K562 (cell line): ENCODE measurements at regions not wholly inside any gene's neighbourhood (a gene's known extent, or its start where the extent isn't known, plus 50 kb on each side); places are given as distances from the start of the nearest gene placed in this dataset.

ENCODE experiments used
- ATAC-seq: fragments of 200-7000 bp; cut with Tn5 transposase; 3 replicates; pipeline ENCODE4 v1.9.1; 2020; ENCODE audit warnings: moderate library complexity
- BruUV-seq: library from RNA; stranded (reverse); fragments of 400-500 nt; replicated peaks from 2 replicates; lab custom pipeline; 2021; lab: Mats Ljungman, UMichigan
- CTCF ChIA-PET: fragments of 300-600 bp; formaldehyde crosslinking; extraction: SDS; loops from one replicate; lab custom pipeline; 2021; ENCODE audit warnings: low intra/inter-chr PET ratio; lab: Yijun Ruan, JAX
- POLR2A ChIA-PET: fragments of 300-600, 350-650 bp; sonication (Branson Sonifier 250); formaldehyde crosslinking; extraction: SDS; loops from one replicate; lab custom pipeline; 2021; ENCODE audit warnings: antibody characterized with exemption, inconsistent platforms; lab: Yijun Ruan, JAX
- DNase-seq, 4 experiments: peaks; one replicate each; pipeline versions ENCODE4 v3.0.0 to v3.0.0-alpha.2; 2011 to 2018; ENCODE audit warnings: low spot score in 3 of 4, mixed read lengths in 3 of 4; ENCODE audit errors: extremely low read depth in 1 of 4
- FAIRE-seq: peaks from 2 replicates; lab custom pipeline; 2011; peaks lifted over from hg19 to GRCh38; lab: Jason Lieb, UNC
- H2AFZ ChIP-seq: 2 replicates; pipeline ENCODE4 v1.6.0; 2011; ENCODE audit warnings: low read depth, low read length, control low read depth, inconsistent platforms
- H3K27ac ChIP-seq: fragments of 200-600 bp; 3 replicates; pipeline ENCODE4 v1.8.0; 2011; ENCODE audit warnings: low read depth, mild to moderate bottlenecking, control low read depth, inconsistent platforms, low read length, moderate library complexity, mixed read lengths; ENCODE audit errors: extremely low read depth
- H3K27me3 ChIP-seq, 2 experiments: fragments of 300-600 bp in 1 of 2; 2 replicates in 1 of 2; 3 replicates in 1 of 2; pipeline versions ENCODE4 v1.6.0 to v1.8.0; 2011; ENCODE audit warnings: inconsistent platforms in 2 of 2, low read length in 2 of 2, mild to moderate bottlenecking in 1 of 2, mixed read lengths in 1 of 2, moderate library complexity in 1 of 2; ENCODE audit not compliant: control insufficient read depth in 2 of 2, insufficient read depth in 2 of 2
- H3K36me3 ChIP-seq: fragments of 300-600 bp; 3 replicates; pipeline ENCODE4 v1.8.0; 2011; ENCODE audit warnings: mild to moderate bottlenecking, low read length, inconsistent platforms; ENCODE audit not compliant: control insufficient read depth, insufficient read depth
- H3K4me1 ChIP-seq, 2 experiments: fragments of 200-600 bp in 1 of 2; replicated peaks in 1 of 2; 2 replicates in 1 of 2; 3 replicates in 1 of 2; pipeline versions ENCODE4 v1.5.1 to v1.8.0; 2011; ENCODE audit warnings: inconsistent platforms in 2 of 2, low read length in 2 of 2, mild to moderate bottlenecking in 1 of 2, mixed read lengths in 1 of 2, moderate library complexity in 1 of 2; ENCODE audit not compliant: control insufficient read depth in 2 of 2, insufficient read depth in 2 of 2
- H3K4me2 ChIP-seq: 2 replicates; pipeline ENCODE4 v1.6.1; 2011; ENCODE audit warnings: low read length, control low read depth, inconsistent platforms, mixed read lengths; ENCODE audit not compliant: insufficient read depth
- H3K4me3 ChIP-seq: fragments of 200-600 bp; sonication (generic), shearing (Covaris generic); 2 replicates; pipeline ENCODE4 v1.5.1; 2016; ENCODE audit warnings: control low read depth, inconsistent platforms
- H3K79me2 ChIP-seq: fragments of 200-600 bp; 3 replicates; pipeline ENCODE4 v1.8.0; 2011; ENCODE audit warnings: low read length, inconsistent platforms; ENCODE audit not compliant: control insufficient read depth, insufficient read depth
- H3K9ac ChIP-seq, 2 experiments: 2 replicates each; pipeline versions ENCODE4 v1.6.0 to v1.6.1; 2011; ENCODE audit warnings: low read depth in 2 of 2, low read length in 2 of 2, control low read depth in 1 of 2, inconsistent platforms in 1 of 2, mild to moderate bottlenecking in 1 of 2, mixed read lengths in 1 of 2; ENCODE audit not compliant: insufficient read depth in 1 of 2
- H3K9me1 ChIP-seq: one replicate; pipeline ENCODE4 v1.6.0; 2011; ENCODE audit warnings: inconsistent platforms, mild to moderate bottlenecking, low read length, moderate library complexity; ENCODE audit not compliant: control insufficient read depth, insufficient read depth
- H3K9me3 ChIP-seq: replicated peaks from 2 replicates; pipeline ENCODE4 v1.5.1; 2011; ENCODE audit warnings: low read depth, low read length, inconsistent platforms; ENCODE audit not compliant: control insufficient read depth, insufficient read depth
- H4K20me1 ChIP-seq: replicated peaks from 2 replicates; pipeline ENCODE4 v1.6.1; 2011; ENCODE audit warnings: low read length, inconsistent platforms, mixed read lengths; ENCODE audit not compliant: control insufficient read depth, insufficient read depth
- CBX8 ChIP-seq: fragments of 200-600 bp; sonication (generic); IDR thresholded peaks from 2 replicates; pipeline ENCODE4 v1.6.1; 2012; ENCODE audit warnings: borderline replicate concordance, mixed run types, low read depth, mild to moderate bottlenecking, moderate library complexity, mixed read lengths, low read length, control low read depth, inconsistent platforms; ENCODE audit not compliant: poor library complexity, severe bottlenecking; ENCODE audit errors: extremely low read depth
- E2F8 ChIP-seq: fragments of 450-650 bp; IDR thresholded peaks from 2 replicates; pipeline ENCODE4 v1.7.1; 2018; ENCODE audit warnings: mild to moderate bottlenecking, low read depth; ENCODE audit not compliant: partially characterized antibody
- PCBP2 ChIP-seq: fragments of 200-400 bp; formaldehyde crosslinking; IDR thresholded peaks from 2 replicates; pipeline ENCODE4 v1.6.1; 2018; ENCODE audit warnings: low read length, low read depth, mild to moderate bottlenecking, moderate library complexity; ENCODE audit not compliant: poor library complexity, severe bottlenecking
- RHOXF2B ChIP-seq: fragments of 250-450 bp; sonication (Bioruptor Pico); conservative IDR thresholded peaks from 2 replicates; pipeline ENCODE4 v1.5.1; 2021
- SIRT6 ChIP-seq: IDR thresholded peaks from one replicate; pipeline ENCODE4 v1.6.1; 2012; ENCODE audit warnings: low read depth, mild to moderate bottlenecking, control low read depth, inconsistent platforms, low read length, moderate library complexity
- STAT5B ChIP-seq: fragments of 250-450 bp; sonication (Bioruptor Pico); IDR thresholded peaks from 2 replicates; pipeline ENCODE4 v1.8.0; 2021; ENCODE audit warnings: mild to moderate bottlenecking, inconsistent platforms
- TRIM28 ChIP-seq: fragments of 450-650 bp; IDR thresholded peaks from 2 replicates; pipeline ENCODE4 v1.6.1; 2017
- in situ Hi-C: fragments of 300-500 bp; cut with MboI; formaldehyde crosslinking; loops from 4 replicates; pipeline ENCODE4 v1.15.0; 2018; ENCODE audit warnings: inconsistent platforms, mixed read lengths
- intact Hi-C: fragments of 100-400 bp; cut with micrococcal nuclease; formaldehyde crosslinking; loops from 2 replicates; pipeline ENCODE4 v1.14.2; 2022

GRCh38 chr7:84302949-84303348 lies 108.4 kb upstream of the SEMA3A start (continued):
- no peak for TF ChIP-seq CBX8

- Histone ChIP-seq H3K79me2 (no peaks in the 10 kb centered on the region), H2AFZ (no peak overlapping the region), H3K27ac (no peak overlapping the region), H3K4me1 (no peaks in the 10 kb centered on the region), H3K36me3 (no peaks in the 10 kb centered on the region), H3K9me3 (no peaks in the 10 kb centered on the region), H3K9me1 (no peaks in the 10 kb centered on the region), H3K4me3 (no peak overlapping the region), H3K27me3 (no peaks in the 10 kb centered on the region), H3K9ac (no peak overlapping the region), H3K4me2 (no peak overlapping the region), H4K20me1 (no peaks in the 10 kb centered on the region)
- POLR2A ChIA-PET, result no interaction called here
- in situ Hi-C loops (no loop called here), intact Hi-C loops (no loop called here)
- no peak for DNase-seq
- TF ChIP-seq TRIM28 (no peak), STAT5B (CRISPR knock-in tag) (no peak), RHOXF2B (CRISPR knock-in tag) (no peak), PCBP2 (no peak), SIRT6 (no peak), E2F8 (no peak)
- no TSS peak for BruUV-seq
- no peak for FAIRE-seq
- CTCF ChIA-PET, result no interaction called here
- no peak for ATAC-seq
These were observed 103.0 kb upstream of the SEMA3A start for GRCh38 chr7:84297616-84298015.
